Activated CD8-positive, alpha-beta T cell treated with anti-CD3 and anti-CD28 coated beads for 36 hours (primary cell): ENCODE measurements at regions not wholly inside any gene's neighbourhood (a gene's known extent, or its start where the extent isn't known, plus 50 kb on each side); places are given as distances from the start of the nearest gene placed in this dataset.

Source experiments
- ATAC-seq: fragments of 200-7000 bp; cut with Tn5 transposase; one replicate; pipeline ENCODE4 v1.10.0; 2021; ENCODE audit warnings: mild to moderate bottlenecking, moderate library complexity
- CTCF ChIA-PET: fragments of 350-600 bp; sonication (Branson Sonifier 250); formaldehyde crosslinking; loops from one replicate; lab custom pipeline; 2021; ENCODE audit warnings: antibody characterized with exemption; lab: Charles Lee
- POLR2A ChIA-PET: fragments of 350-600 bp; sonication (Branson Sonifier 250); formaldehyde crosslinking; loops from one replicate; lab custom pipeline; 2021; ENCODE audit warnings: antibody characterized with exemption; lab: Charles Lee
- DNase-seq: peaks from one replicate; pipeline ENCODE4 v3.0.0-alpha.2; 2020
- H3K27ac Mint-ChIP-seq: one replicate; pipeline ENCODE4 v1.8.0; 2021; ENCODE audit warnings: mild to moderate bottlenecking, mixed read lengths
- H3K27me3 Mint-ChIP-seq: one replicate; pipeline ENCODE4 v1.8.0; 2021; ENCODE audit warnings: mixed read lengths
- H3K36me3 Mint-ChIP-seq: one replicate; pipeline ENCODE4 v1.8.0; 2021; ENCODE audit warnings: low read depth, mixed read lengths
- H3K4me1 Mint-ChIP-seq: one replicate; pipeline ENCODE4 v1.8.0; 2021; ENCODE audit warnings: low read depth, mixed read lengths
- H3K4me3 Mint-ChIP-seq: one replicate; pipeline ENCODE4 v1.8.0; 2021; ENCODE audit warnings: mild to moderate bottlenecking, moderate library complexity, mixed read lengths
- H3K9me3 Mint-ChIP-seq: one replicate; pipeline ENCODE4 v1.8.0; 2021; ENCODE audit warnings: mixed read lengths
- CTCF ChIP-seq: fragments of 200-600 bp; IDR thresholded peaks from one replicate; pipeline ENCODE4 v1.8.0; 2022; ENCODE audit warnings: antibody characterized with exemption, mild to moderate bottlenecking
- intact Hi-C: fragments of 100-400 bp; cut with micrococcal nuclease; formaldehyde crosslinking; loops from one replicate; pipeline ENCODE4 v1.10.0; 2022

DNA sequence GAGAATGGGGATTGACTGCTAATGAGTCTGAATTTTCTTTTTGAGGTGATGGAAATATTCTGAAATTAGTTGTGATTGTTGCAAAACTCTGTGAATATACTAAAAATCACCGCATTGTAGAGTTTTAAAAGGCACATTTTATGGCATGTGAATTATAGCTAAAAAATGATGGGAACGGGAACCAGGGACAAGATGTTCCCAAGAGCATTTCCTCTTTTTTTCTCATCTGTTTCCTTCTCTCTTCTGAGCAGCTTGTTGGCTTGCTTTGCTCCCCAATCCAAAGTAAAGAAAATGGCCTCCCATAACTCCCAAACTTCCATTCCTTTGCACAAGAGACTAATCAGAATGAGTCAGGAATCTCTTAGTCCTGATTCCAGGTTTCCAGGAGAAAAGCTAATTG is 459.2 kb downstream of the TSHZ3 start:
- TF ChIP-seq CTCF = no peak
- ATAC-seq = no peak
- Mint-ChIP-seq H3K4me1 (no peaks in the 10 kb centered on the region), H3K4me3 (no peak overlapping the region), H3K9me3 (no peaks in the 10 kb centered on the region), H3K27ac (no peak overlapping the region), H3K27me3 (peaks cover 5% of the 10 kb centered on the region), H3K36me3 (no peaks in the 10 kb centered on the region)
- ChIA-PET CTCF (no interaction called here), POLR2A (no interaction called here)
- no peak for DNase-seq
- intact Hi-C loops = no loop called here

GRCh38 chr19:30888937-30889336 is 460.3 kb downstream of the TSHZ3 start:
- Mint-ChIP-seq H3K27ac (no peak overlapping the region), H3K27me3 (peaks cover 5% of the 10 kb centered on the region), H3K4me1 (no peaks in the 10 kb centered on the region), H3K4me3 (no peak overlapping the region), H3K36me3 (no peaks in the 10 kb centered on the region), H3K9me3 (no peaks in the 10 kb centered on the region)
- ChIA-PET POLR2A (no interaction called here), CTCF (no interaction called here)
- intact Hi-C loops = no loop called here
- no peak for TF ChIP-seq CTCF
- no peak for DNase-seq
- no peak for ATAC-seq

DNA sequence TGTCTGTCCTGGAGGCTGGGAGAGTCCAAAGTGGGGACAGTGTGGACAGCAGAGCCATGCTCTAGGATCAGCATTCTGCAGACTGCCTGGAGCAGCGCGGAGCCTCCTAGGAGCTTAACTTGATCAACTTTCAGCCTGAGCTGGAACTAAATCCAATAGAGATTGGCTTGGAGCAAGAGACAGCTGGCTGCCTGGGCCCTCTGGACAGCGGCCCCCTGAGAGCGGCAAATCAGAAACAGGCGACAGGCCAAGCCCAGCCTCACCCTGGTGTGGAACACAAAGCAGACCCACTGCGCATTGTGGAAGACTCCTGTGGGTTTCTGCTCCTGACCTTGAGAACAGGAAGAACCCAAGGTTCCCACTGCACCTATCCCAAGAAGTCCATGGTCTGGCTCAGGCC is 462.2 kb downstream of the TSHZ3 start:
- Mint-ChIP-seq H3K27me3 (peaks cover 5% of the 10 kb centered on the region), H3K9me3 (no peaks in the 10 kb centered on the region), H3K36me3 (no peaks in the 10 kb centered on the region), H3K4me1 (no peaks in the 10 kb centered on the region), H3K27ac (no peak overlapping the region), H3K4me3 (no peak overlapping the region)
- ATAC-seq (no peak), DNase-seq (no peak)
- CTCF ChIA-PET = no interaction called here
- POLR2A ChIA-PET = no interaction called here
- intact Hi-C loops = no loop called here
- no peak for TF ChIP-seq CTCF

GRCh38 chr19:30886222-30886621 is 463.0 kb downstream of the TSHZ3 start:
- POLR2A ChIA-PET = no interaction called here
- Mint-ChIP-seq H3K36me3 (no peaks in the 10 kb centered on the region), H3K4me3 (no peak overlapping the region), H3K27ac (no peak overlapping the region), H3K9me3 (no peaks in the 10 kb centered on the region), H3K27me3 (peaks cover 3% of the 10 kb centered on the region), H3K4me1 (no peaks in the 10 kb centered on the region)
- DNase-seq (no peak), ATAC-seq (no peak)
- TF ChIP-seq CTCF = no peak
- CTCF ChIA-PET = no interaction called here
- intact Hi-C loops = no loop called here

GRCh38 chr19:30884146-30884812 is 465.0 kb downstream of the TSHZ3 start:
- POLR2A ChIA-PET = no interaction called here
- TF ChIP-seq CTCF = no peak
- CTCF ChIA-PET = no interaction called here

More at GRCh38 chr19:30884146-30884812, 465.0 kb downstream of the TSHZ3 start:
- ATAC-seq (no peak), DNase-seq (no peak)
- no peaks in the 10 kb centered on the region for H3K9me3 Mint-ChIP-seq
- H3K27ac Mint-ChIP-seq = no peak overlapping the region
- H3K4me3 Mint-ChIP-seq = no peak overlapping the region
- H3K4me1 Mint-ChIP-seq = no peaks in the 10 kb centered on the region
- intact Hi-C loops = no loop called here
- H3K36me3 Mint-ChIP-seq = no peaks in the 10 kb centered on the region
- H3K27me3 Mint-ChIP-seq = peaks cover 3% of the 10 kb centered on the region
